SK-N-SH (cell line): ENCODE measurements at regions not wholly inside any gene's neighbourhood (a gene's known extent, or its start where the extent isn't known, plus 50 kb on each side); places are given as distances from the start of the nearest gene placed in this dataset.

ENCODE experiments used
- CHD2 ChIP-seq: fragments of 150-350 bp; IDR thresholded peaks from 2 replicates; pipeline ENCODE4 v1.6.1; 2018; ENCODE audit warnings: low read length; ENCODE audit not compliant: partially characterized antibody
- POLR2AphosphoS5 ChIP-seq: IDR thresholded peaks from 2 replicates; pipeline ENCODE4 v1.6.1; 2012; ENCODE audit warnings: low read depth, low read length
- SMC3 ChIP-seq: IDR thresholded peaks from 2 replicates; pipeline ENCODE4 v1.6.1; 2012; ENCODE audit warnings: low read depth, low read length, improper control_type of control experiment
- TAF1 ChIP-seq: IDR thresholded peaks from 2 replicates; pipeline ENCODE4 v1.6.1; 2012; ENCODE audit warnings: low read depth, mild to moderate bottlenecking, low read length, moderate library complexity, borderline replicate concordance
- TCF12 ChIP-seq: IDR thresholded peaks from 2 replicates; pipeline ENCODE4 v1.4.0; 2012
- USF2 ChIP-seq: fragments of 150-350 bp; IDR thresholded peaks from 2 replicates; pipeline ENCODE4 v1.6.1; 2017; ENCODE audit warnings: antibody characterized with exemption, low read length, low read depth, borderline replicate concordance
- TF ChIP-seq, protein P1 (sequence below): fragments of 200-600 bp; sonication (generic); IDR thresholded peaks from 2 replicates; pipeline ENCODE4 v1.6.1; 2017; ENCODE audit warnings: antibody characterized with exemption, mild to moderate bottlenecking, moderate library complexity
- TF ChIP-seq, protein P2 (sequence below): IDR thresholded peaks from 2 replicates; pipeline ENCODE4 v1.6.1; 2012; ENCODE audit warnings: mild to moderate bottlenecking, low read depth, low read length, moderate library complexity

DNA sequence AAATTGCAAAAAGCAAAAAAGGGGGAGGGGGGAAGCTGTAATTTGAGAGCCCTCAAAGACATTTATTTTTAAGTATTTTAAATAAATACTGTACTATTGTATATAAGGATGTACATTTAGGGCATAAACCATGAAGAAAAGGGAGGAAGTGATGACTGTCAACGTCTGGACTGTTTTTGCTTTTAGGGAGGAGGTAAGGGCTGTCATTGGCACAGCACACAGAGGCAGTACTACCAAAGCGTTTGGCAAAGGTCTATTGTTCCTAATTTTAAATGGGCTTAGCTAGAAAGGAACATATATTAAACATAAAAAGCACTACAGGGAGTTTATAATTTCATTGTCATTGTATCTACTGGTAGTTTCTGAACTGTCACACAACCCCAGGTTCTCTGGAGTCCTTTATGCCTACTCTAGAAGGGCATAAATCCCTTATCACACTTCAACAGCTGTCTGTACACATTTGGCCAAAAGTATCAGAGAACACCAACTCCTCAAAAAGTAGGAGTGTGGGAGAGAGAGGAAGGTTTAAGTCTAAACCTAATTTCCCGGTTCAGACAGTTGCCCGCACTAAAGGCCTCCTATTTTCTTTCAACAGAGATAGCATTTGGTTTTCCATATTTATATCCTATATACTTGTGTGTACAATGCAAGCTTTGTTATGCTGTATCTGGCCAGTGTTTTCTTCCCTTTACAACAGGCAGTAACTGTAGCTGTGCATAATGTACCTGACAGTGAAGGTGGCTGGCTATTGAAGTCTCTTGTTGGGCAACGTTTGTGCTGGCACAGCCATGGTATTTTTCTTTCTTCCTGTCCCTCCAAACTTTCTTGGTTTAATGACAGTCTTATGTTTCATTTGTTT lies 406.2 kb downstream of the KLF5 start:
- TF ChIP-seq POLR2AphosphoS5 (no peak), SMC3 (no peak), TAF1 (no peak), USF2 (no peak), CHD2 (no peak), TCF12 (no peak)
- TF ChIP-seq, protein P1, sequence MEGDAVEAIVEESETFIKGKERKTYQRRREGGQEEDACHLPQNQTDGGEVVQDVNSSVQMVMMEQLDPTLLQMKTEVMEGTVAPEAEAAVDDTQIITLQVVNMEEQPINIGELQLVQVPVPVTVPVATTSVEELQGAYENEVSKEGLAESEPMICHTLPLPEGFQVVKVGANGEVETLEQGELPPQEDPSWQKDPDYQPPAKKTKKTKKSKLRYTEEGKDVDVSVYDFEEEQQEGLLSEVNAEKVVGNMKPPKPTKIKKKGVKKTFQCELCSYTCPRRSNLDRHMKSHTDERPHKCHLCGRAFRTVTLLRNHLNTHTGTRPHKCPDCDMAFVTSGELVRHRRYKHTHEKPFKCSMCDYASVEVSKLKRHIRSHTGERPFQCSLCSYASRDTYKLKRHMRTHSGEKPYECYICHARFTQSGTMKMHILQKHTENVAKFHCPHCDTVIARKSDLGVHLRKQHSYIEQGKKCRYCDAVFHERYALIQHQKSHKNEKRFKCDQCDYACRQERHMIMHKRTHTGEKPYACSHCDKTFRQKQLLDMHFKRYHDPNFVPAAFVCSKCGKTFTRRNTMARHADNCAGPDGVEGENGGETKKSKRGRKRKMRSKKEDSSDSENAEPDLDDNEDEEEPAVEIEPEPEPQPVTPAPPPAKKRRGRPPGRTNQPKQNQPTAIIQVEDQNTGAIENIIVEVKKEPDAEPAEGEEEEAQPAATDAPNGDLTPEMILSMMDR: no peak
- TF ChIP-seq, protein P2, sequence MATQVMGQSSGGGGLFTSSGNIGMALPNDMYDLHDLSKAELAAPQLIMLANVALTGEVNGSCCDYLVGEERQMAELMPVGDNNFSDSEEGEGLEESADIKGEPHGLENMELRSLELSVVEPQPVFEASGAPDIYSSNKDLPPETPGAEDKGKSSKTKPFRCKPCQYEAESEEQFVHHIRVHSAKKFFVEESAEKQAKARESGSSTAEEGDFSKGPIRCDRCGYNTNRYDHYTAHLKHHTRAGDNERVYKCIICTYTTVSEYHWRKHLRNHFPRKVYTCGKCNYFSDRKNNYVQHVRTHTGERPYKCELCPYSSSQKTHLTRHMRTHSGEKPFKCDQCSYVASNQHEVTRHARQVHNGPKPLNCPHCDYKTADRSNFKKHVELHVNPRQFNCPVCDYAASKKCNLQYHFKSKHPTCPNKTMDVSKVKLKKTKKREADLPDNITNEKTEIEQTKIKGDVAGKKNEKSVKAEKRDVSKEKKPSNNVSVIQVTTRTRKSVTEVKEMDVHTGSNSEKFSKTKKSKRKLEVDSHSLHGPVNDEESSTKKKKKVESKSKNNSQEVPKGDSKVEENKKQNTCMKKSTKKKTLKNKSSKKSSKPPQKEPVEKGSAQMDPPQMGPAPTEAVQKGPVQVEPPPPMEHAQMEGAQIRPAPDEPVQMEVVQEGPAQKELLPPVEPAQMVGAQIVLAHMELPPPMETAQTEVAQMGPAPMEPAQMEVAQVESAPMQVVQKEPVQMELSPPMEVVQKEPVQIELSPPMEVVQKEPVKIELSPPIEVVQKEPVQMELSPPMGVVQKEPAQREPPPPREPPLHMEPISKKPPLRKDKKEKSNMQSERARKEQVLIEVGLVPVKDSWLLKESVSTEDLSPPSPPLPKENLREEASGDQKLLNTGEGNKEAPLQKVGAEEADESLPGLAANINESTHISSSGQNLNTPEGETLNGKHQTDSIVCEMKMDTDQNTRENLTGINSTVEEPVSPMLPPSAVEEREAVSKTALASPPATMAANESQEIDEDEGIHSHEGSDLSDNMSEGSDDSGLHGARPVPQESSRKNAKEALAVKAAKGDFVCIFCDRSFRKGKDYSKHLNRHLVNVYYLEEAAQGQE: no peak
